ENCODE measurements at regions not wholly inside any gene's neighbourhood (a gene's known extent, or its start where the extent isn't known, plus 50 kb on each side); places are given as distances from the start of the nearest gene placed in this dataset.
A peak's percentile ranks its signal among the peaks of the same experiment; 100 is the strongest.

- H3K79me1 ChIP-seq (ENCODE audit: low read depth in 1 of 2, low read length in 2 of 2), result no peaks in the 10 kb centered on the region
These were observed 60.8 kb upstream of the MED13L start for GRCh38 chr12:116338064-116338846.

More at GRCh38 chr12:116338064-116338846, 60.8 kb upstream of the MED13L start:
- Histone ChIP-seq H3K9ac (ENCODE audit: low read depth, low read length) (no peak overlapping the region), H4K91ac (ENCODE audit: insufficient read depth, low read depth, low read length) (peak overlapping the region; percentile 10; the same call in 1 of the 2 replicates), H3K27me3 (ENCODE audit: control insufficient read depth, insufficient read depth, low read length) (no peaks in the 10 kb centered on the region), H4K8ac (ENCODE audit: low read depth in 2 of 2, low read length in 2 of 2) (no peak overlapping the region), H2BK20ac (ENCODE audit: low read depth, low read length) (no peak overlapping the region), H2AK9ac (replicated peaks; ENCODE audit: low read depth, low read length, poor library complexity) (no peak overlapping the region), H3K27ac (ENCODE audit: insufficient read depth, low read length) (no peak overlapping the region), H4K20me1 (ENCODE audit: insufficient read depth, low read length) (no peaks in the 10 kb centered on the region), H3K4me2 (ENCODE audit: low read depth, low read length) (no peak overlapping the region), H2AK5ac (ENCODE audit: low read depth, low read length) (no peak overlapping the region), H2BK15ac (ENCODE audit: low read depth, low read length) (no peak overlapping the region), H3K56ac (ENCODE audit: extremely low read depth, insufficient read depth, low read length) (no peak overlapping the region), H2BK120ac (ENCODE audit: low read depth, low read length) (no peak overlapping the region), H3K4ac (ENCODE audit: low read depth, low read length) (no peak overlapping the region), H2BK5ac (ENCODE audit: low read depth, low read length, poor library complexity, severe bottlenecking) (no peak overlapping the region), H2AFZ (replicated peaks; ENCODE audit: low read length, poor library complexity) (no peak overlapping the region), H3K36me3 (ENCODE audit: control insufficient read depth, insufficient read depth, low read length) (no peaks in the 10 kb centered on the region), H4K5ac (ENCODE audit: low read depth, low read length) (no peak overlapping the region), H3K14ac (replicated peaks; ENCODE audit: low read depth, low read length) (no peak overlapping the region), H3K4me1 (ENCODE audit: control insufficient read depth, insufficient read depth, low read length) (peaks cover 8% of the 10 kb centered on the region), H3K18ac (ENCODE audit: low read depth, low read length) (no peak overlapping the region), H3K9me3 (ENCODE audit: control insufficient read depth, insufficient read depth, low read length) (peaks cover under 1% of the 10 kb centered on the region; the same call in 1 of the 2 replicates), H3K9me1 (ENCODE audit: insufficient read depth, low read length) (peaks cover 8% of the 10 kb centered on the region; the same call in 1 of the 2 replicates), H3K23ac (ENCODE audit: low read depth, low read length) (no peak overlapping the region), H3K4me3 (ENCODE audit: insufficient read depth, low read depth, low read length) (no peak overlapping the region)
- no TSS peak for BruUV-seq (replicated peaks)
- dilution Hi-C loops (cut with HindIII; ENCODE audit: low sequenced_read_pairs, unreplicated experiment), result no loop called here
- ATAC-seq (ENCODE audit: low read depth) (no peak), DNase-seq (no peak)
- TF ChIP-seq NFE2L2 (IDR thresholded peaks at IDR 0.05; ENCODE audit: low read depth, low read length) (no peak), POLR2A (IDR thresholded peaks at IDR 0.05; ENCODE audit: low read depth, low read length) (no peak), RFX5 (IDR thresholded peaks at IDR 0.05; ENCODE audit: low read depth, low read length) (no peak), RAD21 (IDR thresholded peaks at IDR 0.05; ENCODE audit: low read length) (no peak), MAZ (IDR thresholded peaks at IDR 0.05; ENCODE audit: borderline replicate concordance, low read depth, low read length) (no peak), CHD1 (IDR thresholded peaks at IDR 0.05; ENCODE audit: low read depth, low read length) (no peak), MAFK (IDR thresholded peaks at IDR 0.05; ENCODE audit: low read depth, low read length) (no peak), MXI1 (IDR thresholded peaks at IDR 0.05; ENCODE audit: borderline replicate concordance, low read depth, low read length) (no peak)
- TF ChIP-seq, protein P1, sequence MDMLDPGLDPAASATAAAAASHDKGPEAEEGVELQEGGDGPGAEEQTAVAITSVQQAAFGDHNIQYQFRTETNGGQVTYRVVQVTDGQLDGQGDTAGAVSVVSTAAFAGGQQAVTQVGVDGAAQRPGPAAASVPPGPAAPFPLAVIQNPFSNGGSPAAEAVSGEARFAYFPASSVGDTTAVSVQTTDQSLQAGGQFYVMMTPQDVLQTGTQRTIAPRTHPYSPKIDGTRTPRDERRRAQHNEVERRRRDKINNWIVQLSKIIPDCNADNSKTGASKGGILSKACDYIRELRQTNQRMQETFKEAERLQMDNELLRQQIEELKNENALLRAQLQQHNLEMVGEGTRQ (IDR thresholded peaks at IDR 0.05; ENCODE audit: low read depth, low read length), result no peak
- TF ChIP-seq, protein P2, sequence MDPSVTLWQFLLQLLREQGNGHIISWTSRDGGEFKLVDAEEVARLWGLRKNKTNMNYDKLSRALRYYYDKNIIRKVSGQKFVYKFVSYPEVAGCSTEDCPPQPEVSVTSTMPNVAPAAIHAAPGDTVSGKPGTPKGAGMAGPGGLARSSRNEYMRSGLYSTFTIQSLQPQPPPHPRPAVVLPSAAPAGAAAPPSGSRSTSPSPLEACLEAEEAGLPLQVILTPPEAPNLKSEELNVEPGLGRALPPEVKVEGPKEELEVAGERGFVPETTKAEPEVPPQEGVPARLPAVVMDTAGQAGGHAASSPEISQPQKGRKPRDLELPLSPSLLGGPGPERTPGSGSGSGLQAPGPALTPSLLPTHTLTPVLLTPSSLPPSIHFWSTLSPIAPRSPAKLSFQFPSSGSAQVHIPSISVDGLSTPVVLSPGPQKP (IDR thresholded peaks at IDR 0.05; ENCODE audit: borderline replicate concordance, low read depth, low read length), result no peak
- TF ChIP-seq, protein P3, sequence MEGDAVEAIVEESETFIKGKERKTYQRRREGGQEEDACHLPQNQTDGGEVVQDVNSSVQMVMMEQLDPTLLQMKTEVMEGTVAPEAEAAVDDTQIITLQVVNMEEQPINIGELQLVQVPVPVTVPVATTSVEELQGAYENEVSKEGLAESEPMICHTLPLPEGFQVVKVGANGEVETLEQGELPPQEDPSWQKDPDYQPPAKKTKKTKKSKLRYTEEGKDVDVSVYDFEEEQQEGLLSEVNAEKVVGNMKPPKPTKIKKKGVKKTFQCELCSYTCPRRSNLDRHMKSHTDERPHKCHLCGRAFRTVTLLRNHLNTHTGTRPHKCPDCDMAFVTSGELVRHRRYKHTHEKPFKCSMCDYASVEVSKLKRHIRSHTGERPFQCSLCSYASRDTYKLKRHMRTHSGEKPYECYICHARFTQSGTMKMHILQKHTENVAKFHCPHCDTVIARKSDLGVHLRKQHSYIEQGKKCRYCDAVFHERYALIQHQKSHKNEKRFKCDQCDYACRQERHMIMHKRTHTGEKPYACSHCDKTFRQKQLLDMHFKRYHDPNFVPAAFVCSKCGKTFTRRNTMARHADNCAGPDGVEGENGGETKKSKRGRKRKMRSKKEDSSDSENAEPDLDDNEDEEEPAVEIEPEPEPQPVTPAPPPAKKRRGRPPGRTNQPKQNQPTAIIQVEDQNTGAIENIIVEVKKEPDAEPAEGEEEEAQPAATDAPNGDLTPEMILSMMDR (conservative IDR thresholded peaks at IDR 0.05; ENCODE audit: low read depth, low read length), result no peak
- intact Hi-C loops (cut with micrococcal nuclease), result no loop called here
- in situ Hi-C loops (cut with MboI; ENCODE audit: low sequenced_read_pairs), result no loop called here
- ChIA-PET CTCF (interaction anchor here (0.8 kb wide), 1 partner anchor 280 kb away, joined by 3 read pairs; no protein-coding TSS in a partner anchor), POLR2A (ENCODE audit: unreplicated experiment) (no interaction called here)
- whole genome bisulfite sequencing, 2 experiments (ENCODE audit: extremely low coverage in 2 of 2, insufficient read length in 1 of 2), result 80% methylated on average over 5 of the region's 11 CpGs; no CpG with 5 or more reads in 1 of the 2 experiments

Data from IMR-90 (cell line).